A172 (cell line): ENCODE measurements at regions not wholly inside any gene's neighbourhood (a gene's known extent, or its start where the extent isn't known, plus 50 kb on each side); places are given as distances from the start of the nearest gene placed in this dataset.
A peak's percentile ranks its signal among the peaks of the same experiment; 100 is the strongest.

Experiments
- DNase-seq: peaks from one replicate; pipeline ENCODE4 v3.0.0-alpha.2; 2015; ENCODE audit warnings: low spot score

DNA sequence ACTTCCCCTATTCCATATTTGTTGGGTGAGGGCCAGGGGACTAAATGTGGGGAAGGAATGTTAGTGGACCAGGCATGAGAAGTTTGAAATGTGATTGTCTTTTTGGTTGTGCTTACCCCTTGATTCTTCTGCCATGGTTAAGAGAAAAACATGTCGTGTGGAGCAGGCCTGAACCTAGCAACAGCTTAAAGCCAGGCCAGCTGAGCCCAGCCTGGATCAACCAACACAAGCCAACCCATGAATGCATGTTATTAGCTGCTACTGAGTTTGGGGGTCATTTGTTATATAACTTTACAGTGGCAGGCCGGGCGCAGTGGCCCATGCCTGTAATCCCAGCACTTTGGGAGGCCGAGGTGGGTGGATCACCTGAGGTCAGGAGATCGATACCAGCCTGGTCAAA lies 52.4 kb upstream of the TRIO start:
- no peak for DNase-seq

DNA sequence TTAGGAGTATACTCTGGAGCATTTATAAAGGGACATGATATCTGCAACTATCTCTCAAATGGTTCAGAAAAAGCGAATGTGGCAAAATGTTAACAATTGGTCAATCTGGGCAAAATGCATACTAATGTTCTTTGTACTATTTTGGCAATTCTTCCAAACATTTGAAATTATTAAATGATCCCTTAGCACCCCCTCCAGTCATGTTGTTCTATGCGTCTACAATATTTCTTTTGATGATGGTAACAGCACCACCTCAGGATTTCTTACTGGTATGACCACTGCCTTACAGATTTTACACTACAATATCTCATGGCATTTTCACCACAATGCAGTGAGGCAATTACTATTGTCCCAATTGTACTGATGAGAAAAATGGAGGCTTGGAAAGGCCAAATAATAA lies 52.9 kb upstream of the TRIO start:
- DNase-seq, result no peak

DNA sequence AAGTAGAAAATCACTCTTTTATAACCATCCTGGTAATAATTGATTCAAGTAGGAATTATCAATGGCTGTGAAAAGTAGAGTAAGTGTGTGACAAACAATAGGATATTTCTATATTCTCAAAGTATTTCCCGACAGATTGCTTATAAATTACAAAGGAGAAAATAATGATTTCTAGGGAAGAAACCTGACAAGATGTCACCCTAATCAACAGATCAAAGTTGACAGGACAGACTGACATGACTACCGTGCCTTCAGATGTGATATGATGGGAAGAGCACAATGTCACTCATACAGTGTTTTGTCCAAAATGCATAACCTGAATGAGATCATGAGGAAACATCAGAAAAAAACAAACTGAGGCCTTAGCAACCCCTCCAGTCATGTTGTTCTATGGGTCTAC lies 53.9 kb upstream of the TRIO start:
- DNase-seq, result no peak

DNA sequence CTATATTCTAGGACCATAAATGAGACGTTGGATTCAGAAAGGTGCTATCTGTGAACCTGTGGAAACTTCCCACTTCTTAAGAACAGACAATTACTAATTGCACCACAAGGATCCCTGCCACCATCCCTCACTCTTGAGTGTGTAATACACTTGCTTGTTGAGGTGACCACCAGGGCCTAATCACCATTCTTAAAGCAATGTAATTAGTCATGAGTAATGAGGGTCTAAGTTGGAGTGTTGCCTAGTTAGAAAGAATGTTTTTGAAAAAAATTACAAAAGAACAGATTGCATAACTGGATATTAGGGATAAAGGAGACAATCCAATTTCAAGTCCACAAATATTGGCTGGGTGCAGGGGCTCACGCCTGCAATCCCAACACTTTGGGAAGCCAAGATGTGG lies 56.9 kb upstream of the TRIO start:
- no peak for DNase-seq

DNA sequence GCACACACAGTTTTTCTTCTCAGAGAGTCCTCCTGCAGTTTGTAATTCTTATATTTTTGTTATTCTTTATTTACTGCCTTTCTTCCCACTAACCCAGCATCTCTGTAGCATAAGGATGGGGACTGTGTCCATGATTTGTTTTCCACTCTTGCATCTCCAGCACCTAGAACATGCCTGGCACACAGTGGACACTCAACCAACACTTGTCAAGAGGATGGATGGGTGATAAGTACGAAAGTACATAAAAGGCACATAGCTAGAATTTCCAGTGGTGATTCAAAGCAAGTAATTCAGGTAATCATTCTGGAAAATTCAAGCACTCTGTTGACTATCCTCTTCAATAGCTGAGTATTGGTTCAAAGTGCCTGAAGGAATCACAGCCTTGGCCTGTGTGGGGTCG lies 60.2 kb upstream of the TRIO start:
- DNase-seq, result no peak

DNA sequence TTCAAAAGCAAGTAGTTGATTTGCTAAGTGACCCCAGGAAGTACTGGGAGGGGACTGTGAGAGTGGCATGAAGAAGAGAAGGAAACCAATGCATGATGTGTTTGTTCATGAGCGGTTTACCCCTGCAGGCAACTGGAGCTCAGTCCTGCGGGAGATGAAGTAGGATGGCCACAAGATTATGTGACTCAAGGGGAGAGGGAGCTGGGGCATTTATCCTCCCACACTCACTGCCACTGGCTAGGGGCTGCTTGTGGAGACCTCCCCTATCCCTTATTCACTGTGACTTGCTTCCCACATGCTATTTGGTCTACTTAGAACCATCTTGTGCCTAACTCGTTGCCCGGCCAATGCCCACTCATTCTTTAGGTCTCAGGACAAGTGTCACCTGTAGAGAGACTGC lies 60.6 kb upstream of the TRIO start:
- no peak for DNase-seq

DNA sequence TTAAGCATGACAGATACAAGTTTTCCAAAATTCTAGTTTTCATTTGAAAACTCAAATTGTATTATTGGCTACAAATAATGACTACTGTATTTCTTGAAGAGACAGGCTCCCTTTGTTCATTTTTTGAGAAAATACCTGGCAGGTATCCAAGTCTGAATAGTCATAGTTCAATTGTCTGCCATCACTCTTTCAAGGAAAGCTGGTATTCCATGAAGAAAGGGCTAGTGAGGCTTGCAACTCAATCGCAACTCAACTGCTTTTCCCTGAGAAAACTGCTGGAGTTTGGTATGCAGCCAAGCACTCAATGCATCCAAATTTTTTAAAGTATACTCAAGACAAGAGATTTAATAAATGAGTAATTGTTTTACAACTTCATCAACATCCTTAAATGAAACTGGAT lies 61.4 kb upstream of the TRIO start:
- no peak for DNase-seq

DNA sequence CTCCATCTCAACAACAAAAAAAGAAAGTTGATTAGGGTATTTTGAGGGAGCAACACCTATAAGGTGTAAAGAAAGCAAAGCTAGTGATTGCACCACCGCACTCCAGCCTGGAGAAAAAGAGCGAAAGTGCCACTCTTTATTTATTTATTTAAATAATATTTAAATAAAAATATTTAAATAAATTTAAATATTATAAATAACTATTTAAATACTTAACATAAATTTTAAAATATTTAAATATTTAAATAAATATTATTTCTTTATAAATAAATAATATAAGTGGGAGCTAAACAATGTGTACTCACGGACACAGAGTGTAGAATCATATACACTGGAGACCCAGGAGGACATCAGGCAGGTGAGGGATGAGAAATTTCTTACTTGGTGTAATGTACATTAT lies 64.4 kb upstream of the TRIO start:
- DNase-seq, result no peak

DNA sequence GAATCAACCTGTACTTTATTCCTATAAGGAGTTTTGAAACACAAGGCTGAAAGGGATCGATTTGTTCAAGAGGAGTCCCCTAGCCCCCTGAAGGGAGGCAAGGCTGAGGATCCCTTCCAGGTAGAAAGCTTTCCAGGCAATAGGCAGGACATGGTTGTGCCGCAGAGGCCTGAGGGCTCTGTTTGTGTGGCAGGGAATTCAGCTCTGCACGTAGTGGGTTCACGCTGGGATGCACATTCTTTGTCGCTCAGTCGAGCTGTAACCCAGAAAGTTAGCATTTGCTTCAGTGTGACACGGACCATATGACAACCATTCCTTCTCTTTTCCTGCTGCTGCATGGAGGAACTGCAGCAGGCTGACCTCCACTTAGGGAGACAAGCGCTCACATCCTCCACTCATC lies 65.6 kb upstream of the TRIO start:
- no peak for DNase-seq

DNA sequence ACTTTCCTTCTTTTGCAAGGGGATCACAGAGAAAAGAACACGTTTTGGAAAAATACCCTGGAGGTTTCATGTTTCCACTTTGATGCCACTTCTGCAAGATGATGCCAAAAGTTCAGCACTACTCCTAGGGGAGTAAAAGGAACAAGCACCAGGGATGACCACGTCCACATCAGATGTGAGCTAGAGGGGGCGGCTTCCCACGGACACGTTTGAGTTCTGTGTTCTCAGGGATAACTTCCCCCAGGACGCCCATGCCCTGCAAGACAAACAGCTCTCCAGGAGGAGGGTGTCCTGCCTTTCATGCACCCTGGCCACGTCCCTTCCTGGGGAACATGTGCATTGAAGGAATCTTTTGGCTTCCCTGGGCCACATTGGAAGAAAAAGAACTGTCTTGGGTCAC lies 66.6 kb upstream of the TRIO start:
- DNase-seq, result no peak

DNA sequence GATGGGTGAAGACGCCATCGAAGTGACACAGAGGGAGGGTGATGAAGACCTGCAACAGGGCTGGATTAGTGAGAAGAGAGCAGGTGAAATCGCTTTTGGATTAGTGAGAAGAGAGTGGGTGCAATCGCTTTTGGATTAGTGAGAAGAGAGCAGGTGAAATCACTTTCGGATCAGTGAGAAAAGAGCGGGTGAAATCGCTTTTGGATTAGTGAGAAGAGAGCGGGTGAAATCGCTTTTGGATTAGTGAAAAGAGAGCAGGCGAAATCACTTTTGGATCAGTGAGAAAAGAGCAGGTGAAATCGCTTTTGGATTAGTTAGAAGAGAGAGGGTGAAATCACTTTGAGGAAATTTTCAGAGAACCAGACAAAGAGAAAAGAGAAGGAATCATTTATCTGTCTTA lies 67.2 kb upstream of the TRIO start:
- DNase-seq, result no peak

DNA sequence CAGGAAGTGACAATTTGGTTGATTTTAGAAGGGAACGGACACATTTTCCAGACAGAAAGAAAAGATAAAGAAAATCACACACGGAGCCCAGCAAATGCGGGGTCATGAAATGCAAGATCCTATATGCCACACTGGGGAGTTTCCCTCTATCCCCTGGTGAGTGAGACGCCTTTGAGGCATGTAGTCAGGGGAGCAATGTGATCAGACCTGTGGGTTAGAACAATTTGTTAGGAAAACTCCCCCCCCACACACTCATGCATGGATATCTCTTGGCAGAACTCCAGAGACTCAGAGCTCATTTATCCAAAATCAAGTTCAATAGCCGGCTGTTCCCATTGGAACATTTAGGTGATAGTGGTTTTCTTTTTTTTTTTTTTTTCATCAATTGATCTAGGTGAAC lies 71.7 kb upstream of the TRIO start:
- DNase-seq, result no peak

DNA sequence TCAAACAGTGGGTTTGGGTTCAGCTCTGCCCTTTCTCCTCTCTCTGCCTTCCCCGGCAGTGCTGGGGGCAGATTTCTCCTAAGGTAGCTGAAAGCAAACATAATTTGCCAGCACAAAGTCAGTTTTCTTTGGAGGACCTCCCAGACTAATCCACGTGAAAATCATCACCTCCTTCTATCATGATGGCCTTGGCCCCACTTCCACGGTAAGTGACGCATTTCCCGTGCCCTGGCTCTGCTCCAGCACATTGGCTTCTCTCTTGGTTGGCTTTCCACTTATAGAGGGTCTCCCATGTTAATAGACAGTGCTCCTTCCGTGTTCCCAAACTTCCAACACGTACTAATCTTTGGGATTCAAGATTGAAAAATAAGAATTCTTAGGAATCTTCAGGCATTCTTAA lies 74.1 kb upstream of the TRIO start:
- DNase-seq, result no peak

DNA sequence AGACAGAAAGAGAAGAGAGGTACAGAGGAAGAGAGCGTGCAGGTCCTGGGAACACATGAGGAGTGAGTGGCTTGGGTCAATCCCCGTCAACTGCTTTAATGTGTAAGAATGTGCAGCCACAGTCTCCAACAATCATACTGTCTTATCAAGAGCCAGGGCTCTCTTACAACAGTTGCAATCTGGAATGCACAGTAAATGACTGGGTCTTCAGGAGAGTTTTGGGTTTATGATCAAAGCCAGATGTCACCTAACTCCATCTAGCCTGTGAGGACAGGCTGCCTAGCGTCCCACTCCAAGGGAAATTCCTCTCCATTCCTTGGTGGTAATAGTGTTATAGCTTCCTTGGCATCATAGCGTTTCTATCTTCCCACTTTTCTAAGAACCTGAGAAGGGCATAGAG lies 75.0 kb upstream of the TRIO start:
- no peak for DNase-seq

DNA sequence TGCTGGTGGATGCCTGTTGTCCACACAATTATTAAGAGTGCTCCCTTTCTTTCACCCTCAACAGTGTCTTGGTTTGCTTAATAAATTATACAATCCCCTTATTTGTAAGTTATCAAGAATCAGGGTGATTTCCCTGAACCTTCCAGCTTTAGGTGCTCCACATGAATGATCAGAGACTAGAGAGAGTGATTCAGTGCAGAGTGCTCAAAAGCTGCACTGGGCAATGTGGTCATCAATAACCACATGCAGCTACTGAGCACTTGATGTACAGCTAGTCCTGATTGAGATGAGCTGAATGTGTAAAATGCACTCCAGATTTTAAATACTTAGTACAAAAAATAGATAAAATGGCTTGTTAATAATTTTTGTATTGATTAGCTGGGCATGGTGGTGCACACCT lies 76.8 kb upstream of the TRIO start:
- no peak for DNase-seq

DNA sequence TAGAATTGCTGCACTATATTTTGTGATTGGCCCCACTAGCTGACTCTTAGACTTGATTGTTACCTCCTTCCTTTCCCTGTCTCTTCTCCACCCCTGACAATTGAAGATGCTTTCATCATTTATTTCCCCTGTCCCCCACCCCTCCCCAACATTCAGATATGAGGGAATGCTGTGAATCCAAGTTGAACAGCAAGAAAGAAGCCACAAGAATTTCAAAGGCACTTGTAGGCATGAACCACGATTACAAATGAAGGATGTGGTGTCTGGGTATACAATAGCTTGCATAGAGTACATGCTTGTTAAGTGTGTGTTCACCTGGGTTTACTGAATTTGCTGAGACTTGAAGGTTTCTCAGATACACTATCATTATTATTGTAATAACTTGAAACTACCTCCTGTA lies 78.3 kb upstream of the TRIO start:
- peak; percentile 37 for DNase-seq

DNA sequence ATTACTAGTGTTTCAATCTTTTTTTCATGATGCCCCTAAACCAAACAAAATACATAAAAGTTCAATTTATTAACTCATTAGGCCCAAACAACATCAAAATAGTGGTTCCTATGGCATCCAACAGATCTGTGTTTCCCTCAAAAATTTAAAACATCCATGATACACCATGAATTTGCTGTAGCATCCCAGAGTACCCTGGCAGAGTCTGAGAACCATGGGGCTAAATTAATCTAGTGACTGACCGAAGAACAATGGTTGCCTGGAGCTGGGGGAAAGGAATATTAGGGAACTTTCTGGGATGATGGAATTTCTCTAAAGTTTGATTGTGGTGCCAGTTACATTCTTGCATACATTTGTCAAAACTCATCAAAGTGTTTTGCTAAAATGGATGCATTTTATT lies 79.5 kb upstream of the TRIO start:
- DNase-seq, result no peak

DNA sequence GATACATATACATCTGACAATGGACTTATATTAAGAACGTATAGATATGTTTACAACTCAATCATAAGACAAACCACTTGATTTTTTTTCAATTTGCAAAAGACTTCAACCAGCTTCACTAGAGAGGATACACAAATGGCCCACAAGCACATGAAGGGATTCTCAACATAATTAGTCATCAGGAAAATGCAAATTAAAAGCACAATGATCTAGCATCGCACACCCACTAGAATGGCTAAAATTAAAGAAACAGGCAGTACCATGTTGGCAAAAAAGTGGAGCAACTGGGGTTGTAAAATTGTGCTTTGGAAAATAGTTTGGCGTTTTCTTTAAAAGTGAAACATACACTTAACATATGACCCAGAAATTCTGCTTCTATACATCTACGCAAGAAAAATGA lies 80.0 kb upstream of the TRIO start:
- DNase-seq, result no peak

DNA sequence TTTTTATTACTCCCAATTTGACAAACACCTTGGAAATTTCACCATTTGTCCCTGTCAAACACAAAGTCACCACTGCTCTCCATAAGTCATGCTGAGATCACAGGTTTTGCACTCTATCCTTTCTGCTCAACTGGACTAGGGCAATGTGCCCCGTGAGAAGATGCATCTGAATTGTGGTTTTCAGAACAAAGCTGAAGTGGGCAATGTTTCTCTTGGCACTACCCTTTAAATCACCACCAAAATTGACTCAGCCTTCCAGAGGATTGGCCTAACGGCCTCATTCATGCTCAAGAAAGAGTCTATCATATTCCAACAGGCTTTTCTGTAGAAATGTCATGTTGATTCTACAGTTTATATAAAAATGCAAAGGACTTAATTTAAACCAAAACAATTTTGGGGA lies 81.0 kb upstream of the TRIO start:
- peak; percentile 65 for DNase-seq

DNA sequence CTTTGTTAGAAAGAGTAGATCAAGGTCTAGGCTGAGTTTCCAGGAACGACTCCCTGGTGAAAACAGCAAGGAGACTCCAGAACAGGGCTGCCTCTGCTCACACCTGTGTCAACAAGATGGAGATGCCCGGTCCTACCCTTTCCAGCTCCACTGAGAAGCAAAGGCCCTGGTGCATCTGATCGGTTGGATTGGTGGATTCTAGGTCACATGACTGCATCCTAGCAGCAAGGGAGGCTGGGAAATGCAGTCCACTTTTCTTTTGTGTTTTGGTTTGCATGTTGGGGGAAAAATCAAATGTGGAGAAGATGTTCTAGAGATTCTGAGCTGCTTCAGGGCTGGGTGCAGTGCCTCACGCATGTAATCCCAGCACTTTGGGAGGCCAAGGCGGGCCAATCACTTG lies 82.0 kb upstream of the TRIO start:
- DNase-seq, result no peak

DNA sequence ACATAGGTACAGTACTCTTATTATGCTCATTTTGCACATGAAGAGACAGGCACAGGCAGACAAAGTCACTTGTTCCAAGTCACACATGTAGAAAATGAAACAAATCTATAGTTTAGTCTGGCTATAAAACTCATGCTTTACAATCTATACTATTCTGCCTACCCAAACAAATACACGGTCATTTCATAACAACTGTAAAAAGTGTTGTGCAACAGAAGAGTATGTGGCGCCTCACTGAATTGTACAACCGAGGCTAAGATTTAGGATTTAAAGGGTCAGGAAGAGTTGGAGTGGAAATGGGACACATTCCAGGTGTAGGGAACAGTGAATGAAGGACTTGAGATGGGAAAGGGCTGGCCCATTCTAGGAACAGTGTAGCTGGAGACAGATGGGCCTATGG lies 82.9 kb upstream of the TRIO start:
- no peak for DNase-seq

DNA sequence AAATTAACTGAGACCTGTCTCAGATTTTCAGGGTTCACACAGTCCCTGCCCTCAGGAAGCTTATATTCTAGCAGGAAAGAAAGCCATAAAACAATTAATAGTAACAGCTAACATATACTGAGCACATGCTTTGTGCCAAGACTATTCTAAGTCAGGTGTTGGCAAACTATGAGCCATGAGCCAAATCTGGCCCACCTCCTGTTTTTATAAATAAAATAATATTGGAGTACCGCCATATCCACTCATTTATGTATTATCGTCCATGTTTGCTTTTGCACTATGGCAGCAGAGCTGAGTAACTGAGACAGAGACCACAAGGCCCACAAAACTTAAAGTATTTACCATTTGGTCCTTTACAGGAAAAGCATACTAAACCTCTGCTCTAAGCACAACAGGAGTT lies 83.3 kb upstream of the TRIO start:
- no peak for DNase-seq

DNA sequence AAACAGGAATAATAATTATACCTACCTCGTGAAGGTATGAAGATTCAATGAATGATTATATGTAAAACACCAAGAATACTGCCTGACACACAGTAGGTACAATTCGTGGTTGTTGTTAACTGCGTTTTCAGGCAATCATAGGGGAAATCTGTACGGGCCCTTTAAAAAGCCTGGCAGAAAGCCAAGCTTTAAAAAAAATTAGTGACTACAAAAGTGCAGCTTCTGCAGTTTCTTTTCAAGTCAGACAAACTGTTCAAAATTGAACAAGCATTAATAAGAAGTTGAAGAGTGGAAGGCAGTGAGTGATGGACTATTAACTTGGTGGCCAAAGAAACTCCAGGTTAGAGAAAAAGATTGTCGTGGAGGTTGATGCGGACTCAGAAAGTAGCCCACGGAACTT lies 85.9 kb upstream of the TRIO start:
- DNase-seq, result no peak

DNA sequence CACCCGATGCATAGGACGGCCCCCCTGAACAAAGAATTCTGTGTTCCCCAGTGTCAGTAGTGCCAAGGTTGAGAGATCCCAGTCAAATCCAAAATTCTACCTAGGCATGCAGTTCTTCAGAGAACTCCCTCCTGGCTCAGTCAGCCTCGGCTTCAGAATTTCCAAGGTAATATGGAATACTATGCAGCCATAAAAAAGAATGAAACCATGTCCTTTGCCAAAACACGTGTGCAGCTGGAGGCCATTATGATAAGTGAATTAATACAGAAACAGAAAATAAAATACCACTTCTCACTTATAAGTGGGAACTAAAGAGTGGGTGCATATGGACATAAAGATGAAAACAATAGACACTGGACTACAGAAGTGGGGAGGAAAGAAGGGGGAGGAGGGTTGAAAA lies 87.1 kb upstream of the TRIO start:
- no peak for DNase-seq
